Stimulated activated naive CD4-positive, alpha-beta T cell (primary cell): ENCODE measurements at regions not wholly inside any gene's neighbourhood (a gene's known extent, or its start where the extent isn't known, plus 50 kb on each side); places are given as distances from the start of the nearest gene placed in this dataset.

ENCODE experiments used
- DNase-seq, 6 experiments: peaks; one replicate each; lab custom pipeline; 2025; lab: John Stamatoyannopoulos, UW

GRCh38 chr5:54927097-54927746, 58.2 kb downstream of the ESM1 start:
- DNase-seq, result no peak

GRCh38 chr5:54924487-54924886, 60.9 kb downstream of the ESM1 start:
- DNase-seq, result no peak

GRCh38 chr5:54917323-54917722, 68.1 kb downstream of the ESM1 start:
- DNase-seq, result no peak

- DNase-seq, result no peak
Observed at GRCh38 chr5:54915466-54916027, 69.8 kb downstream of the ESM1 start.

- DNase-seq, result no peak
Observed at GRCh38 chr5:54912021-54912420, 73.4 kb downstream of the ESM1 start.

- DNase-seq, result no peak
Observed at GRCh38 chr5:54909911-54910870, 75.2 kb downstream of the ESM1 start.

- DNase-seq, result no peak
Observed at GRCh38 chr5:54908774-54909525, 76.4 kb downstream of the ESM1 start.

- DNase-seq, result peak; percentile 7 to 68 (median 38)
Observed at GRCh38 chr5:54905942-54906537, 79.4 kb downstream of the ESM1 start.

- no peak for DNase-seq
Observed at GRCh38 chr5:54905246-54905795, 80.1 kb downstream of the ESM1 start.

GRCh38 chr5:54904425-54904824, 81.0 kb downstream of the ESM1 start:
- DNase-seq, result no peak

- peak in 2 of 6 experiments; percentile 5 to 12 for DNase-seq
Observed at GRCh38 chr5:54902791-54903473, 82.5 kb downstream of the ESM1 start.

GRCh38 chr5:54900984-54901725, 84.2 kb downstream of the ESM1 start:
- DNase-seq, result no peak

- DNase-seq, result no peak
Observed at GRCh38 chr5:54897001-54897400, 88.4 kb downstream of the ESM1 start.

- DNase-seq, result peak in 1 of 6 experiments; percentile 25
Observed at GRCh38 chr5:54895816-54896341, 89.5 kb downstream of the ESM1 start.

GRCh38 chr5:54894957-54895815, 90.2 kb downstream of the ESM1 start:
- DNase-seq, result no peak

- DNase-seq, result no peak
Observed at GRCh38 chr5:54889826-54890225, 95.6 kb downstream of the ESM1 start.

GRCh38 chr5:54887663-54888062, 97.7 kb downstream of the ESM1 start:
- DNase-seq, result no peak

- no peak for DNase-seq
Observed at GRCh38 chr5:54886866-54887265, 98.5 kb downstream of the ESM1 start.

- DNase-seq, result no peak
Observed at GRCh38 chr5:54885636-54886035, 99.8 kb downstream of the ESM1 start.
